IMR-90 (cell line): ENCODE measurements at regions not wholly inside any gene's neighbourhood (a gene's known extent, or its start where the extent isn't known, plus 50 kb on each side); places are given as distances from the start of the nearest gene placed in this dataset.

ENCODE experiments used
- ATAC-seq: fragments of 200-7000 bp; cut with Tn5 transposase; 2 replicates; pipeline ENCODE4 v1.9.1; 2020; ENCODE audit warnings: low read depth, mild to moderate bottlenecking, moderate library complexity
- BruUV-seq: library from RNA; stranded (reverse); fragments of 400-500 nt; replicated peaks from 2 replicates; lab custom pipeline; 2021; lab: Mats Ljungman, UMichigan
- CTCF ChIA-PET: fragments of 300-600 bp; formaldehyde crosslinking; extraction: SDS; loops from one replicate; lab custom pipeline; 2021; ENCODE audit warnings: antibody characterized with exemption; lab: Yijun Ruan, JAX
- POLR2A ChIA-PET: fragments of 300-600 bp; sonication (Branson Sonifier 250); formaldehyde crosslinking; loops from one replicate; lab custom pipeline; 2022; ENCODE audit warnings: antibody characterized with exemption; ENCODE audit not compliant: unreplicated experiment; lab: Charles Lee
- DNase-seq: peaks from one replicate; pipeline ENCODE4 v3.0.0; 2013
- H2AFZ ChIP-seq: replicated peaks from 2 replicates; pipeline ENCODE3; 2013; ENCODE audit warnings: low read length, mild to moderate bottlenecking; ENCODE audit not compliant: poor library complexity
- H2AK5ac ChIP-seq: 2 replicates; pipeline ENCODE4 v1.6.1; 2013; ENCODE audit warnings: low read depth, low read length, inconsistent platforms
- H2AK9ac ChIP-seq: replicated peaks from 2 replicates; pipeline ENCODE3; 2013; ENCODE audit warnings: mild to moderate bottlenecking, low read depth, low read length, moderate library complexity; ENCODE audit not compliant: poor library complexity
- H2BK120ac ChIP-seq: 2 replicates; pipeline ENCODE4 v1.6.1; 2013; ENCODE audit warnings: low read depth, low read length, inconsistent platforms
- H2BK15ac ChIP-seq: 3 replicates; pipeline ENCODE4 v1.6.1; 2013; ENCODE audit warnings: low read depth, low read length, inconsistent platforms
- H2BK20ac ChIP-seq: 2 replicates; pipeline ENCODE4 v1.6.1; 2013; ENCODE audit warnings: low read depth, mild to moderate bottlenecking, inconsistent platforms, low read length, moderate library complexity
- H2BK5ac ChIP-seq: 2 replicates; pipeline ENCODE4 v1.6.1; 2013; ENCODE audit warnings: mild to moderate bottlenecking, low read depth, low read length, inconsistent platforms; ENCODE audit not compliant: poor library complexity, severe bottlenecking
- H3K14ac ChIP-seq: replicated peaks from 2 replicates; pipeline ENCODE4 v1.6.1; 2013; ENCODE audit warnings: low read depth, low read length, inconsistent platforms
- H3K18ac ChIP-seq: 2 replicates; pipeline ENCODE4 v1.6.1; 2013; ENCODE audit warnings: low read depth, low read length, control low read depth
- H3K23ac ChIP-seq: 2 replicates; pipeline ENCODE4 v1.6.1; 2013; ENCODE audit warnings: low read depth, low read length, inconsistent platforms
- H3K27ac ChIP-seq: 2 replicates; pipeline ENCODE4 v1.5.1; 2013; ENCODE audit warnings: mild to moderate bottlenecking, control low read depth, low read length; ENCODE audit not compliant: insufficient read depth
- H3K27me3 ChIP-seq: 2 replicates; pipeline ENCODE4 v1.6.1; 2013; ENCODE audit warnings: low read length; ENCODE audit not compliant: control insufficient read depth, insufficient read depth
- H3K36me3 ChIP-seq: 2 replicates; pipeline ENCODE4 v1.6.1; 2013; ENCODE audit warnings: low read length, mixed read lengths; ENCODE audit not compliant: control insufficient read depth, insufficient read depth
- H3K4ac ChIP-seq: 2 replicates; pipeline ENCODE4 v1.6.1; 2013; ENCODE audit warnings: low read depth, low read length, inconsistent platforms
- H3K4me1 ChIP-seq: 2 replicates; pipeline ENCODE4 v1.6.1; 2013; ENCODE audit warnings: low read length, mixed read lengths; ENCODE audit not compliant: control insufficient read depth, insufficient read depth
- H3K4me2 ChIP-seq: 2 replicates; pipeline ENCODE4 v1.6.1; 2013; ENCODE audit warnings: low read depth, mild to moderate bottlenecking, control low read depth, low read length, moderate library complexity
- H3K4me3 ChIP-seq: 2 replicates; pipeline ENCODE4 v1.5.1; 2013; ENCODE audit warnings: low read depth, mild to moderate bottlenecking, control low read depth, low read length, moderate library complexity; ENCODE audit not compliant: insufficient read depth
- H3K56ac ChIP-seq: 2 replicates; pipeline ENCODE4 v1.6.1; 2013; ENCODE audit warnings: low read length, inconsistent platforms; ENCODE audit not compliant: insufficient read depth; ENCODE audit errors: extremely low read depth
- H3K79me1 ChIP-seq, 2 experiments: 2 replicates each; pipeline ENCODE4 v1.6.1; 2013; ENCODE audit warnings: low read length in 2 of 2, inconsistent platforms in 1 of 2, low read depth in 1 of 2
- H3K9ac ChIP-seq: 2 replicates; pipeline ENCODE4 v1.6.1; 2013; ENCODE audit warnings: low read depth, low read length, control low read depth
- H3K9me1 ChIP-seq: 2 replicates; pipeline ENCODE4 v1.6.1; 2013; ENCODE audit warnings: low read length, inconsistent platforms; ENCODE audit not compliant: insufficient read depth
- H3K9me3 ChIP-seq: 2 replicates; pipeline ENCODE4 v1.6.1; 2013; ENCODE audit warnings: low read length; ENCODE audit not compliant: control insufficient read depth, insufficient read depth
- H4K20me1 ChIP-seq: 2 replicates; pipeline ENCODE4 v1.6.1; 2013; ENCODE audit warnings: low read length, inconsistent platforms; ENCODE audit not compliant: insufficient read depth
- H4K5ac ChIP-seq: 2 replicates; pipeline ENCODE4 v1.6.1; 2013; ENCODE audit warnings: mild to moderate bottlenecking, low read depth, low read length, control low read depth
- H4K8ac ChIP-seq, 2 experiments: 2 replicates each; pipeline ENCODE4 v1.6.1; 2013; ENCODE audit warnings: low read depth in 2 of 2, low read length in 2 of 2, control low read depth in 1 of 2, inconsistent platforms in 1 of 2
- H4K91ac ChIP-seq: 2 replicates; pipeline ENCODE4 v1.6.1; 2013; ENCODE audit warnings: low read depth, low read length, inconsistent platforms; ENCODE audit not compliant: insufficient read depth
- BHLHE40 ChIP-seq: fragments of 150-350 bp; IDR thresholded peaks from 2 replicates; pipeline ENCODE4 v1.6.1; 2016; ENCODE audit warnings: mild to moderate bottlenecking, low read depth, low read length
- CHD1 ChIP-seq: IDR thresholded peaks from 2 replicates; pipeline ENCODE4 v1.6.1; 2012; ENCODE audit warnings: low read depth, low read length, improper control_type of control experiment
- CTCF ChIP-seq: conservative IDR thresholded peaks from 2 replicates; pipeline ENCODE4 v1.5.1; 2012; ENCODE audit warnings: mild to moderate bottlenecking, low read depth, low read length, improper control_type of control experiment
- ELK1 ChIP-seq: fragments of 150-350 bp; IDR thresholded peaks from 2 replicates; pipeline ENCODE4 v1.6.1; 2016; ENCODE audit warnings: low read depth, mild to moderate bottlenecking, low read length, moderate library complexity, borderline replicate concordance
- FOS ChIP-seq: fragments of 150-350 bp; IDR thresholded peaks from 2 replicates; pipeline ENCODE4 v1.6.1; 2016; ENCODE audit warnings: low read depth, low read length
- MAFK ChIP-seq: IDR thresholded peaks from 2 replicates; pipeline ENCODE4 v1.6.1; 2012; ENCODE audit warnings: low read depth, low read length, improper control_type of control experiment
- MAZ ChIP-seq: IDR thresholded peaks from 2 replicates; pipeline ENCODE4 v1.6.1; 2012; ENCODE audit warnings: low read depth, mild to moderate bottlenecking, low read length, improper control_type of control experiment, moderate library complexity, borderline replicate concordance
- MXI1 ChIP-seq: IDR thresholded peaks from 2 replicates; pipeline ENCODE4 v1.6.1; 2012; ENCODE audit warnings: low read depth, mild to moderate bottlenecking, low read length, moderate library complexity, borderline replicate concordance
- NFE2L2 ChIP-seq: fragments of 150-350 bp; IDR thresholded peaks from 2 replicates; pipeline ENCODE4 v1.6.1; 2016; ENCODE audit warnings: low read depth, mild to moderate bottlenecking, low read length
- POLR2A ChIP-seq: IDR thresholded peaks from 2 replicates; pipeline ENCODE4 v1.6.1; 2012; ENCODE audit warnings: mild to moderate bottlenecking, low read depth, low read length
- RAD21 ChIP-seq: IDR thresholded peaks from 2 replicates; pipeline ENCODE4 v1.6.1; 2012; ENCODE audit warnings: low read length, improper control_type of control experiment
- RCOR1 ChIP-seq: IDR thresholded peaks from 2 replicates; pipeline ENCODE4 v1.6.1; 2012; ENCODE audit warnings: mild to moderate bottlenecking, low read length, improper control_type of control experiment; ENCODE audit not compliant: insufficient replicate concordance
- RFX5 ChIP-seq: IDR thresholded peaks from 2 replicates; pipeline ENCODE4 v1.8.0; 2012; ENCODE audit warnings: low read depth, mild to moderate bottlenecking, low read length, moderate library complexity
- SMC3 ChIP-seq: fragments of 150-350 bp; IDR thresholded peaks from 2 replicates; pipeline ENCODE4 v1.6.1; 2016; ENCODE audit warnings: low read depth, mild to moderate bottlenecking, antibody characterized with exemption, low read length, moderate library complexity
- USF2 ChIP-seq: fragments of 150-350 bp; IDR thresholded peaks from 2 replicates; pipeline ENCODE4 v1.6.1; 2017; ENCODE audit warnings: mild to moderate bottlenecking, antibody characterized with exemption, low read length, low read depth
- WGBS, 2 experiments: methylation state at CpG; one replicate each; pipeline versions ENCODE4 v1.1.5 to v1.1.7; 2013; ENCODE audit warnings: missing lambda C conversion rate in 2 of 2; ENCODE audit not compliant: insufficient read length in 1 of 2; ENCODE audit errors: extremely low coverage in 2 of 2; 5-methylcytosine and 5-hydroxymethylcytosine counted together
- dilution Hi-C: fragments of 300-500 bp; cut with HindIII; formaldehyde crosslinking; loops from one replicate; pipeline ENCODE4 v1.14.3; 2018; ENCODE audit warnings: low sequenced_read_pairs; ENCODE audit not compliant: unreplicated experiment
- in situ Hi-C: fragments of 300-500 bp; cut with MboI; formaldehyde crosslinking; loops from 3 replicates; pipeline ENCODE4 v1.14.3; 2019; ENCODE audit warnings: low sequenced_read_pairs, inconsistent platforms, mixed read lengths
- intact Hi-C: fragments of 100-400 bp; cut with micrococcal nuclease; formaldehyde crosslinking; loops from 2 replicates; pipeline ENCODE4 v1.10.0; 2022

GRCh38 chr3:14016900-14017475, 107.7 kb downstream of the CHCHD4 start:
- H2AFZ ChIP-seq, result no peak overlapping the region
- ATAC-seq, result no peak

More at GRCh38 chr3:14016900-14017475, 107.7 kb downstream of the CHCHD4 start:
- dilution Hi-C loops, result no loop called here
- no peak overlapping the region for H3K18ac ChIP-seq
- no peaks in the 10 kb centered on the region for H3K4me1 ChIP-seq
- intact Hi-C loops, result no loop called here
- no peaks in the 10 kb centered on the region for H3K9me1 ChIP-seq
- no TSS peak for BruUV-seq
- H2BK120ac ChIP-seq, result no peak overlapping the region
- H3K23ac ChIP-seq, result no peak overlapping the region
- H3K36me3 ChIP-seq, result no peaks in the 10 kb centered on the region
- H4K8ac ChIP-seq, result no peak overlapping the region
- H3K27ac ChIP-seq, result no peak overlapping the region
- CTCF ChIA-PET, result no interaction called here
- no peak overlapping the region for H2BK15ac ChIP-seq
- H3K4me2 ChIP-seq, result no peak overlapping the region
- H2BK5ac ChIP-seq, result no peak overlapping the region
- POLR2A ChIA-PET, result no interaction called here
- H4K91ac ChIP-seq, result no peak overlapping the region
- no peak overlapping the region for H2AK5ac ChIP-seq
- no peak overlapping the region for H3K9ac ChIP-seq
- in situ Hi-C loops, result no loop called here
- no peaks in the 10 kb centered on the region for H3K27me3 ChIP-seq
- H3K4me3 ChIP-seq, result no peak overlapping the region
- no peak overlapping the region for H4K5ac ChIP-seq
- H3K56ac ChIP-seq, result no peak overlapping the region
- no peak overlapping the region for H2AK9ac ChIP-seq
- H3K14ac ChIP-seq, result no peak overlapping the region
- WGBS, 2 experiments, result no CpG with 5 or more reads among the region's 8 CpGs
- TF ChIP-seq MAZ (no peak), RAD21 (no peak), RCOR1 (no peak), MXI1 (no peak), NFE2L2 (no peak), ELK1 (no peak), CHD1 (no peak), RFX5 (no peak), POLR2A (no peak), MAFK (no peak), BHLHE40 (no peak), CTCF (no peak), USF2 (no peak), FOS (no peak), SMC3 (no peak)
- H3K79me1 ChIP-seq, result no peaks in the 10 kb centered on the region
- no peaks in the 10 kb centered on the region for H3K9me3 ChIP-seq
- no peak overlapping the region for H2BK20ac ChIP-seq
- no peak for DNase-seq
- H3K4ac ChIP-seq, result no peak overlapping the region
- H4K20me1 ChIP-seq, result no peaks in the 10 kb centered on the region
